MCF 10A (cell line): ENCODE measurements at regions not wholly inside any gene's neighbourhood (a gene's known extent, or its start where the extent isn't known, plus 50 kb on each side); places are given as distances from the start of the nearest gene placed in this dataset.

Source experiments
- BruUV-seq: library from RNA; stranded (reverse); fragments of 400-500 nt; replicated peaks from 2 replicates; lab custom pipeline; 2021; lab: Mats Ljungman, UMichigan
- CTCF ChIA-PET: fragments of 300-600 bp; sonication (Branson Sonifier 250); formaldehyde crosslinking; extraction: SDS; loops from one replicate; lab custom pipeline; 2021; ENCODE audit warnings: antibody characterized with exemption, inconsistent platforms; lab: Yijun Ruan, JAX
- POLR2A ChIA-PET: fragments of 300-600, 350-650 bp; sonication (Branson Sonifier 250); formaldehyde crosslinking; extraction: SDS; loops from one replicate; lab custom pipeline; 2020; ENCODE audit warnings: antibody characterized with exemption, inconsistent platforms; lab: Yijun Ruan, JAX
- DNase-seq: peaks from one replicate; pipeline ENCODE4 v3.0.0-alpha.2; 2018; ENCODE audit not compliant: unreplicated experiment
- H3K27ac Mint-ChIP-seq: one replicate; pipeline ENCODE4 v1.8.0; 2022; ENCODE audit warnings: mild to moderate bottlenecking, low read depth, mixed read lengths; ENCODE audit not compliant: unreplicated experiment
- H3K27me3 Mint-ChIP-seq: one replicate; pipeline ENCODE4 v1.8.0; 2022; ENCODE audit warnings: mixed read lengths; ENCODE audit not compliant: insufficient read depth, unreplicated experiment
- H3K36me3 Mint-ChIP-seq: one replicate; pipeline ENCODE4 v1.8.0; 2022; ENCODE audit warnings: mild to moderate bottlenecking, moderate library complexity, mixed read lengths; ENCODE audit not compliant: insufficient read depth, unreplicated experiment
- H3K4me1 Mint-ChIP-seq: one replicate; pipeline ENCODE4 v1.8.0; 2022; ENCODE audit warnings: mixed read lengths; ENCODE audit not compliant: insufficient read depth, unreplicated experiment
- H3K4me3 Mint-ChIP-seq: one replicate; pipeline ENCODE4 v1.8.0; 2022; ENCODE audit warnings: mild to moderate bottlenecking, moderate library complexity, mixed read lengths; ENCODE audit not compliant: unreplicated experiment
- H3K9me3 Mint-ChIP-seq: one replicate; pipeline ENCODE4 v1.8.0; 2022; ENCODE audit warnings: mixed read lengths; ENCODE audit not compliant: unreplicated experiment
- CTCF ChIP-seq: fragments of 200-600 bp; IDR thresholded peaks from one replicate; pipeline ENCODE4 v1.8.0; 2022; ENCODE audit warnings: antibody characterized with exemption, mild to moderate bottlenecking; ENCODE audit not compliant: unreplicated experiment
- intact Hi-C: fragments of 100-400 bp; cut with micrococcal nuclease; formaldehyde crosslinking; loops from 2 replicates; pipeline ENCODE4 v1.14.1; 2022

GRCh38 chr15:66883284-66883911 lies 181.4 kb downstream of the SMAD6 start:
- H3K4me3 Mint-ChIP-seq: peak overlapping the region; percentile 41
- no TSS peak for BruUV-seq
- H3K27me3 Mint-ChIP-seq: no peaks in the 10 kb centered on the region

GRCh38 chr15:66884115-66884622 lies 181.2 kb upstream of the SMAD3 start:
- Mint-ChIP-seq H3K4me3 (no peak overlapping the region), H3K36me3 (peaks cover 14% of the 10 kb centered on the region), H3K27me3 (no peaks in the 10 kb centered on the region), H3K27ac (peak overlapping the region; percentile 75), H3K4me1 (peaks cover 38% of the 10 kb centered on the region), H3K9me3 (no peaks in the 10 kb centered on the region)
- CTCF ChIA-PET: interaction anchor here (0.5 to 1.3 kb wide), 5 partner anchors 20 to 357 kb away, joined by 3 to 5 read pairs (median 3); no protein-coding TSS in a partner anchor
- no TSS peak for BruUV-seq
- no peak for DNase-seq
- POLR2A ChIA-PET: interaction anchor here (0.8 to 1.3 kb wide), 6 partner anchors 9 to 379 kb away, joined by 3 to 7 read pairs (median 5); partner anchors contain the start of genes AAGAB, IQCH, RPL4 and ZWILCH
- intact Hi-C loops: no loop called here
- no peak for TF ChIP-seq CTCF

More at GRCh38 chr15:66883284-66883911, 181.4 kb downstream of the SMAD6 start:
- Mint-ChIP-seq H3K4me1 (peaks cover 36% of the 10 kb centered on the region), H3K27ac (peak overlapping the region; percentile 75), H3K9me3 (no peaks in the 10 kb centered on the region), H3K36me3 (peaks cover 14% of the 10 kb centered on the region)
- ChIA-PET CTCF (interaction anchor here (0.9 to 1.3 kb wide), 4 partner anchors 19 to 357 kb away, joined by 3 to 5 read pairs (median 3); no protein-coding TSS in a partner anchor), POLR2A (interaction anchor here (0.6 to 1.7 kb wide), 15 partner anchors 8 to 1086 kb away, joined by 3 to 7 read pairs (median 3); partner anchors contain the start of genes AAGAB, IQCH, RPL4 and ZWILCH)
- no peak for TF ChIP-seq CTCF
- intact Hi-C loops: loop anchor here (1.0 to 2.0 kb wide), 2 partner anchors 20 to 49 kb away; no protein-coding TSS in a partner anchor
- DNase-seq: peak; percentile 99

- CTCF ChIA-PET: interaction anchor here (0.5 to 0.7 kb wide), 2 partner anchors 40 to 137 kb away, joined by 3 to 5 read pairs; no protein-coding TSS in a partner anchor
- BruUV-seq: no TSS peak
- intact Hi-C loops: no loop called here
- Mint-ChIP-seq H3K4me1 (peaks cover 38% of the 10 kb centered on the region), H3K4me3 (no peak overlapping the region), H3K27ac (peak overlapping the region; percentile 75), H3K36me3 (peaks cover 14% of the 10 kb centered on the region), H3K9me3 (no peaks in the 10 kb centered on the region), H3K27me3 (no peaks in the 10 kb centered on the region)
- no peak for TF ChIP-seq CTCF
- POLR2A ChIA-PET: no interaction called here
- DNase-seq: no peak
These were observed 180.7 kb upstream of the SMAD3 start for GRCh38 chr15:66884661-66885237.
